ENCODE measurements at regions not wholly inside any gene's neighbourhood (a gene's known extent, or its start where the extent isn't known, plus 50 kb on each side); places are given as distances from the start of the nearest gene placed in this dataset.

DNA sequence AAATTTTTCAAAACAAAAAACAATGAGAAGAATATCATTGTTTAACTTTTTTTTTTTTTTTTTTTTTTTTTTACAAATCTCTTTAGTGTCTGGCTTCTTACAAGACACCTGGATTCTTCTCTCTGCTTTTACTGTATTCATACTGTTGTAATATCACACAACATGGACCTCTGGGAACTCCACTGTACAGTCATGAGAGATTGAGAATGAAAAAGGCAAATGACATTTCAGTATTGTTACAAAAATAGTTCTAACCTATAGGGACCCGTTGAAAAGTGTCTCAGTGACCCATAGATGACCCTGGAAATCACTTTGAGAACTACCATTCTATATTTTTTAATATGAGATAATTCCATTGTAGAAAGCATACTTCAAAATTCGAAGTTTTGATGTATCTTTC is 124.4 kb downstream of the SLIT2 start:
- TF ChIP-seq CTCF (IDR thresholded peaks at IDR 0.05), result no peak
- Mint-ChIP-seq H3K4me1 (no peaks in the 10 kb centered on the region), H3K27me3 (ENCODE audit: low read depth in 2 of 2) (no peaks in the 10 kb centered on the region), H3K9me3 (peaks cover 0 to 9% of the 10 kb centered on the region in 2 donors), H3K27ac (no peak overlapping the region), H3K4me3 (no peak overlapping the region), H3K36me3 (no peaks in the 10 kb centered on the region)
- H3K9me3 ChIP-seq (ENCODE audit: control insufficient read depth, insufficient read depth, low read length), result no peaks in the 10 kb centered on the region
- DNase-seq (no peak), ATAC-seq (no peak)
- intact Hi-C loops (cut with micrococcal nuclease), result no loop called here
- WGBS (ENCODE audit: insufficient coverage), result 71% methylated on average over 1 of the region's 2 CpGs
- no peak overlapping the region for H3K27ac ChIP-seq (ENCODE audit: low read length)
- H3K36me3 ChIP-seq (ENCODE audit: control insufficient read depth, insufficient read depth, low read length), result no peaks in the 10 kb centered on the region
- no peaks in the 10 kb centered on the region for H3K4me1 ChIP-seq (ENCODE audit: control insufficient read depth, insufficient read depth, low read length)
- no peaks in the 10 kb centered on the region for H3K27me3 ChIP-seq (ENCODE audit: control insufficient read depth, insufficient read depth, low read length)
- no peak overlapping the region for H3K4me3 ChIP-seq (ENCODE audit: low read length)

DNA sequence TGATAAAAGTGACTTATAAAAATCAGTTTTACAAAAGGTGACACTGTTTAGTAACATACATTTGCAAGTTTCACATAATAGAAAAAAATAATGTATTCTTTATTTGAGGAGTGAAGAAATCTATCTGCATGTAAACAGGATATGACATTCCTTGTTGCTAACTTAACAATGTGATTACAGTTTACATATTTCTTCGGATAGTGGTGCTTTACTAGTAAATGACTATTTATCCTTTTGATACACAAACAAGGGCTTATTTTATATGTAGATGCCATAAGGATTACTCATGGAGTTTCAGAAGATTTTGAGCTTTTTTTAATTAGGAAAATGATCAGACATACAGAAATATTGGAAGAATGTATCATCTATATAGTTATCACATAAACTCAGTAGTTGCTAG is 126.5 kb downstream of the SLIT2 start:
- WGBS (ENCODE audit: insufficient coverage), result no CpG with 5 or more reads among the region's 1 CpG
- no peak overlapping the region for H3K4me3 Mint-ChIP-seq

DNA sequence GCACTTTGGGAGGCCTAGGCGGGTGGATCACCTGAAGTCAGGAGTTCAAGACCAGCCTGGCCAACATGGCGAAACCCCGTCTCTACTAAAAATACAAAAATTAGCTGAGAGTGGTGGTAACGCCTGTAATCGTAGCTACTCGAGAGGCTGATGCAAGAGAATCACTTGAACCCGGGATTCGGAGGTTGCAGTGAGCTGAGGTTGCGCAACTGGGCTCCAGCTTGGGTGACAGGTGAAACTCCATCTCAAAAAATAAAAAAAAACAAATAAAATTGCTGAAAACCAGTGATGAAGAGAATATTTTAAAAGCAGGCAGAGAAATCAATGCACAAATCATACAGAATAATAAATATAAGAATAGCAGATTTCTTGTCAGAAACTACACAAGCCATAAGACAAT is 129.3 kb downstream of the SLIT2 start:
- WGBS (ENCODE audit: insufficient coverage), result 95% methylated on average over 8 of the region's 9 CpGs
- Histone ChIP-seq H3K4me3 (ENCODE audit: low read length) (no peak overlapping the region), H3K4me1 (ENCODE audit: control insufficient read depth, insufficient read depth, low read length) (no peaks in the 10 kb centered on the region), H3K9me3 (ENCODE audit: control insufficient read depth, insufficient read depth, low read length) (no peaks in the 10 kb centered on the region), H3K36me3 (ENCODE audit: control insufficient read depth, insufficient read depth, low read length) (no peaks in the 10 kb centered on the region), H3K27ac (ENCODE audit: low read length) (no peak overlapping the region), H3K27me3 (ENCODE audit: control insufficient read depth, insufficient read depth, low read length) (no peaks in the 10 kb centered on the region)
- intact Hi-C loops (cut with micrococcal nuclease), result no loop called here
- TF ChIP-seq CTCF (IDR thresholded peaks at IDR 0.05), result no peak
- Mint-ChIP-seq H3K27me3 (ENCODE audit: low read depth in 2 of 2) (no peaks in the 10 kb centered on the region), H3K9me3 (peaks cover 0 to 5% of the 10 kb centered on the region in 2 donors), H3K36me3 (no peaks in the 10 kb centered on the region), H3K4me1 (no peaks in the 10 kb centered on the region), H3K4me3 (no peak overlapping the region), H3K27ac (no peak overlapping the region)
- DNase-seq, result no peak
- no peak for ATAC-seq

More for the DNA sequence above, 126.5 kb downstream of the SLIT2 start:
- H3K27ac Mint-ChIP-seq, result no peak overlapping the region
- no peak overlapping the region for H3K4me3 ChIP-seq (ENCODE audit: low read length)
- H3K4me1 Mint-ChIP-seq, result no peaks in the 10 kb centered on the region
- DNase-seq (no peak), ATAC-seq (no peak)
- no peaks in the 10 kb centered on the region for H3K36me3 ChIP-seq (ENCODE audit: control insufficient read depth, insufficient read depth, low read length)
- H3K4me1 ChIP-seq (ENCODE audit: control insufficient read depth, insufficient read depth, low read length), result no peaks in the 10 kb centered on the region
- peaks cover 0 to 5% of the 10 kb centered on the region in 2 donors for H3K9me3 Mint-ChIP-seq
- H3K27ac ChIP-seq (ENCODE audit: low read length), result no peak overlapping the region
- H3K9me3 ChIP-seq (ENCODE audit: control insufficient read depth, insufficient read depth, low read length), result no peaks in the 10 kb centered on the region
- TF ChIP-seq CTCF (IDR thresholded peaks at IDR 0.05), result no peak
- no peaks in the 10 kb centered on the region for H3K27me3 Mint-ChIP-seq (ENCODE audit: low read depth in 2 of 2)
- intact Hi-C loops (cut with micrococcal nuclease), result no loop called here
- no peaks in the 10 kb centered on the region for H3K27me3 ChIP-seq (ENCODE audit: control insufficient read depth, insufficient read depth, low read length)
- no peaks in the 10 kb centered on the region for H3K36me3 Mint-ChIP-seq

DNA sequence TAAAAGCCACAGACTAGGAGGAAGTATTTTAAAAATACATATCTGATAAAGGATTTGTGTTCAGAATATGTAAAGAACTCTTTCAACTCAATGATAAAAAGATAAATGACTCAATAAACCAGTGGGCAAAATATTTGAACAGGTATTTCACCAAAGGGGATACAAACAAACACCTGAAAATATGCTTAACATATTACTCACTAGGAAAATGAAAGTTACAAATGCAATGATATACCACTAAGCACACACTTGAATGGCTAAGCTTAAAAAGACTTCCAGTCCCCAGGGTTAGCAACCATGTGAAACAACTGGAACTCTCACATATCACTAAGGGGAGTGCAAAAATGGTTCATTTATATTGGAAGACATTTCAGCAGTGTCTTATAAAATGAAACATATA is 131.6 kb downstream of the SLIT2 start:
- Mint-ChIP-seq H3K4me3 (no peak overlapping the region), H3K36me3 (no peaks in the 10 kb centered on the region), H3K27ac (no peak overlapping the region), H3K4me1 (no peaks in the 10 kb centered on the region), H3K9me3 (peaks cover 0 to 5% of the 10 kb centered on the region in 2 donors), H3K27me3 (ENCODE audit: low read depth in 2 of 2) (no peaks in the 10 kb centered on the region)
- Histone ChIP-seq H3K4me1 (ENCODE audit: control insufficient read depth, insufficient read depth, low read length) (no peaks in the 10 kb centered on the region), H3K36me3 (ENCODE audit: control insufficient read depth, insufficient read depth, low read length) (no peaks in the 10 kb centered on the region), H3K27ac (ENCODE audit: low read length) (no peak overlapping the region), H3K4me3 (ENCODE audit: low read length) (no peak overlapping the region), H3K9me3 (ENCODE audit: control insufficient read depth, insufficient read depth, low read length) (no peaks in the 10 kb centered on the region), H3K27me3 (ENCODE audit: control insufficient read depth, insufficient read depth, low read length) (no peaks in the 10 kb centered on the region)
- no peak for DNase-seq
- no peak for ATAC-seq
- intact Hi-C loops (cut with micrococcal nuclease), result no loop called here
- TF ChIP-seq CTCF (IDR thresholded peaks at IDR 0.05), result no peak

Measured in natural killer cell (primary cell).